Activated naive CD8-positive, alpha-beta T cell treated with anti-CD3 and anti-CD28 coated beads, Interleukin-2, amount 10 ng/mL, durations not matched to agents 7 days and 5 days (primary cell): ENCODE measurements at regions not wholly inside any gene's neighbourhood (a gene's known extent, or its start where the extent isn't known, plus 50 kb on each side); places are given as distances from the start of the nearest gene placed in this dataset.

Source experiments
- ATAC-seq: fragments of 150-1000 bp; cut with Tn5 transposase; one replicate; pipeline ENCODE4 v1.10.0; 2021; ENCODE audit warnings: low read depth, moderate library complexity
- POLR2A ChIA-PET: fragments of 350-600 bp; sonication (Branson Sonifier 250); formaldehyde crosslinking; loops from one replicate; lab custom pipeline; 2021; ENCODE audit warnings: antibody characterized with exemption; lab: Charles Lee
- DNase-seq: peaks from one replicate; pipeline ENCODE4 v3.0.0; 2021
- H3K27ac Mint-ChIP-seq: one replicate; pipeline ENCODE4 v1.8.0; 2022; ENCODE audit warnings: mild to moderate bottlenecking, mixed read lengths
- H3K27me3 Mint-ChIP-seq: one replicate; pipeline ENCODE4 v1.8.0; 2022; ENCODE audit warnings: mild to moderate bottlenecking, moderate library complexity, mixed read lengths
- H3K36me3 Mint-ChIP-seq: one replicate; pipeline ENCODE4 v1.8.0; 2021; ENCODE audit warnings: mild to moderate bottlenecking, mixed read lengths
- H3K4me1 Mint-ChIP-seq: one replicate; pipeline ENCODE4 v1.8.0; 2021; ENCODE audit warnings: mixed read lengths
- H3K4me3 Mint-ChIP-seq: one replicate; pipeline ENCODE4 v1.8.0; 2022; ENCODE audit warnings: mild to moderate bottlenecking, moderate library complexity, mixed read lengths
- H3K9me3 Mint-ChIP-seq: one replicate; pipeline ENCODE4 v1.8.0; 2021; ENCODE audit warnings: mixed read lengths

- no peak for DNase-seq
- no peak overlapping the region for H3K27ac Mint-ChIP-seq
- H3K27me3 Mint-ChIP-seq: peaks cover 7% of the 10 kb centered on the region
- no peak for ATAC-seq
- peaks cover 2% of the 10 kb centered on the region for H3K9me3 Mint-ChIP-seq
- POLR2A ChIA-PET: no interaction called here
- no peaks in the 10 kb centered on the region for H3K36me3 Mint-ChIP-seq
- no peaks in the 10 kb centered on the region for H3K4me1 Mint-ChIP-seq
- no peak overlapping the region for H3K4me3 Mint-ChIP-seq
Measured at GRCh38 chr2:238598802-238599530, 172.2 kb downstream of the ASB1 start.

- ATAC-seq: no peak
Measured at GRCh38 chr2:238599549-238600505, 173.1 kb downstream of the ASB1 start.

GRCh38 chr2:238600506-238601432, 174.0 kb downstream of the ASB1 start:
- ATAC-seq (no peak), DNase-seq (no peak)
- Mint-ChIP-seq H3K27me3 (peaks cover 12% of the 10 kb centered on the region), H3K27ac (no peak overlapping the region), H3K36me3 (no peaks in the 10 kb centered on the region), H3K4me1 (no peaks in the 10 kb centered on the region), H3K9me3 (peaks cover 2% of the 10 kb centered on the region), H3K4me3 (no peak overlapping the region)
- POLR2A ChIA-PET: no interaction called here

More at GRCh38 chr2:238599549-238600505, 173.1 kb downstream of the ASB1 start:
- H3K4me3 Mint-ChIP-seq: no peak overlapping the region
- peaks cover 12% of the 10 kb centered on the region for H3K27me3 Mint-ChIP-seq
- no peak for DNase-seq
- no peaks in the 10 kb centered on the region for H3K36me3 Mint-ChIP-seq
- H3K9me3 Mint-ChIP-seq: peaks cover 2% of the 10 kb centered on the region
- no peaks in the 10 kb centered on the region for H3K4me1 Mint-ChIP-seq
- H3K27ac Mint-ChIP-seq: no peak overlapping the region
- POLR2A ChIA-PET: no interaction called here

DNA sequence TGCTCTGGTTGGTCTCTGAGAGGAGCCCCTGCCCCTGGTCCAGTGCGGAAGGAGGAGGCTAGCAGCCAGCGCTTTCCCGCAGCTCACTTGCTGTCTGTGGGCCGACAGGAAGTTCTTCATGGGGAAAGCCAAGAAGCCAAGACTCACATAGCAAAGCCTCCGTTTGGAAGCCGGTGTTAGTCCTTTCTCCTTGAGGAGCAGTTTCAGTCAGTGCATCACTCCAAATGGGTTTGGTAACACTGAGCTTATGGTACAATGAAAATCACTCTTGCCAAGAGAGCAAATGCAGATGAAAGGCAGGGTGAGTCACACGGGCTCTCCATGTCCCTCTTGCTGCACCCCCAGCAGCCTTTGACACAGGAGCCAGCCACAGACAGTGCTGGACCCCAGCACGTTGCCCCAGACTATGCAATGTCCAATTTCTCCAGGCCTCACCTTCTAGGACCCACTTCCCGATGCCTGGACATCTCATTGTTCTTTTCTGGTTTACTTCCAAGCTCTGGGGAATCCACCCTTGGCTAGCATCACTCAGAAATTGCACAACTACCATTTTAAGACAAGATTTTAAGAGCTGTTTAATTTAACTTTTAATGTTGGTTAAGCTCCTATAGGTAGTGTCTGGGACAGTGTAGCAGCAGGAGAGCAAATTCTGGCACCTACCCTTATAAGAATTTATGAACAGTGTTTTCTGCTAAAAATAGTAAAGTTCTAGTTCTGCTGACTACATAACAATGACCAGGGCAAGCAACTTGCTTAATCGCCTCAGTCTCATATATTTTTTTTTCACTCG, 174.9 kb downstream of the ASB1 start:
- Mint-ChIP-seq H3K9me3 (peaks cover 2% of the 10 kb centered on the region), H3K27ac (no peak overlapping the region), H3K27me3 (peaks cover 12% of the 10 kb centered on the region), H3K4me3 (no peak overlapping the region), H3K36me3 (no peaks in the 10 kb centered on the region), H3K4me1 (no peaks in the 10 kb centered on the region)
- POLR2A ChIA-PET: no interaction called here
- DNase-seq: no peak
- ATAC-seq: no peak

- POLR2A ChIA-PET: no interaction called here
- ATAC-seq (no peak), DNase-seq (no peak)
- Mint-ChIP-seq H3K27ac (no peak overlapping the region), H3K27me3 (peaks cover 12% of the 10 kb centered on the region), H3K36me3 (no peaks in the 10 kb centered on the region), H3K9me3 (peaks cover 2% of the 10 kb centered on the region), H3K4me3 (no peak overlapping the region), H3K4me1 (no peaks in the 10 kb centered on the region)
Measured at GRCh38 chr2:238602223-238602960, 175.7 kb downstream of the ASB1 start.

DNA sequence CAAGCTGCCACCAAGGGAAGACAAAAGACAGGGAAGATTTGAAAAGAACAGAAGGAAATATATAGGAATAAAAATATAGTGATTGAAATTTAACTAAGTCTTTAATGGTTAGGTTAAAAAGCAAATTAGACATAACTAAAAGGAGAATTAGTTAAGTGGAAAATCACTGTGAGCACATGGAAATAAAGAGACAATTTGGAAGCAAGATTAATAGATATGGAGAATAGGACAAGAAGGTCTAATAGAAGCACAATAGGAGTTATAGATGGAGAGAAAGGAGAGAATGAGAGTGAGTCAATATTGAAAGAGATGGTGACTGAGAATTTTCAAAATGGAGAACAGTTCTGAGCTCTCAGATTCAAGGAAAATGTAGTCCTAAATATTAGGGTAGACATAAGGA, 176.9 kb downstream of the ASB1 start:
- Mint-ChIP-seq H3K9me3 (peaks cover 5% of the 10 kb centered on the region), H3K27ac (no peak overlapping the region), H3K4me3 (no peak overlapping the region), H3K36me3 (no peaks in the 10 kb centered on the region), H3K4me1 (no peaks in the 10 kb centered on the region), H3K27me3 (peaks cover 16% of the 10 kb centered on the region)
- DNase-seq (no peak), ATAC-seq (no peak)
- POLR2A ChIA-PET: no interaction called here

DNA sequence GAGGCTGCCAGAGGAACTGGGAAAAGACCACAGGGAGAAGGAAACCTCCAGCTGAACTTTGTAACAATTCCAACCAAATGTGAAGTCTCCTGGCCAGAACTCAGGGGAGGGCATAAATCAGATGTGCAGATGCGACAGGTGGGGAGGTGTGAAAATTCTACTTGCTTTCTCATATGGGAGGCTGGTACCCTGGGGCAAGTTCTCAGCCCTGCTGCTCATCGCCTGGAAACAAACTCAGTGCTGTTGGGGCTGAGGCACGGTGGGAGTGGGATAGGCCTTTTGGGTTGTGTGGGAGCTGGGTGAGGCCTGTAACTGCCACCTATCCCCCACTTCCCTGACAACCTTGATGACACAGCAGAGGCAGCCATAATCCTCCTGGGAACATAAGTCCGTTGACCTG, 179.6 kb downstream of the ASB1 start:
- ATAC-seq (no peak), DNase-seq (no peak)
- no peaks in the 10 kb centered on the region for H3K36me3 Mint-ChIP-seq
- H3K4me3 Mint-ChIP-seq: no peak overlapping the region
- POLR2A ChIA-PET: no interaction called here
- no peak overlapping the region for H3K27ac Mint-ChIP-seq
- peaks cover 20% of the 10 kb centered on the region for H3K27me3 Mint-ChIP-seq
- H3K4me1 Mint-ChIP-seq: no peaks in the 10 kb centered on the region
- peaks cover 5% of the 10 kb centered on the region for H3K9me3 Mint-ChIP-seq

DNA sequence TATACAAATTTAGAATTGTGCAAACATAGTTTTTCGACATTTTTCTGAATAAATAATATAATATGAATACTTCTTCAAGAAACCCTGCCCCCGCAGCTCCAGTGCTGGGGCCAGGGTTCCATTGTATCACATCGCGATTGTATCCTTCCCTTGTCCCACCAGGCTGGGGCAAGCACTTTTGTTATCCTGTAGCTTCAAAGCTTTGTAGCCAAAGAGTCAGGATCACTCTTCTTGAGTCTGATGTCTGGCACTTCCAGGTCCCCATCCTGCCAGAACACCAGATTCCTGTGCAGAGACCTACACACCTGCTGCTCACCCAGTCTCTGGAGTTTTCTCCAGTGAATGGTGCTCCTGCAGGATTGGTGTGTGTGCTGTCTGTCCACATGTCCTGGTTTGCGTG, 186.9 kb downstream of the ASB1 start:
- POLR2A ChIA-PET: no interaction called here
- ATAC-seq: no peak
- no peak for DNase-seq
- Mint-ChIP-seq H3K9me3 (no peaks in the 10 kb centered on the region), H3K36me3 (no peaks in the 10 kb centered on the region), H3K4me1 (no peaks in the 10 kb centered on the region), H3K27ac (no peak overlapping the region), H3K4me3 (no peak overlapping the region), H3K27me3 (peaks cover 16% of the 10 kb centered on the region)

GRCh38 chr2:238614376-238614775, 187.6 kb downstream of the ASB1 start:
- H3K27me3 Mint-ChIP-seq: peaks cover 14% of the 10 kb centered on the region
- POLR2A ChIA-PET: no interaction called here
- H3K4me3 Mint-ChIP-seq: no peak overlapping the region
- H3K4me1 Mint-ChIP-seq: no peaks in the 10 kb centered on the region
- no peak overlapping the region for H3K27ac Mint-ChIP-seq
- DNase-seq (no peak), ATAC-seq (no peak)
- H3K36me3 Mint-ChIP-seq: no peaks in the 10 kb centered on the region
- no peaks in the 10 kb centered on the region for H3K9me3 Mint-ChIP-seq

GRCh38 chr2:238615187-238615586, 188.5 kb downstream of the ASB1 start:
- Mint-ChIP-seq H3K27me3 (peaks cover 17% of the 10 kb centered on the region), H3K36me3 (no peaks in the 10 kb centered on the region), H3K9me3 (no peaks in the 10 kb centered on the region), H3K27ac (no peak overlapping the region), H3K4me1 (no peaks in the 10 kb centered on the region), H3K4me3 (no peak overlapping the region)
- DNase-seq: no peak
- POLR2A ChIA-PET: no interaction called here
- no peak for ATAC-seq

DNA sequence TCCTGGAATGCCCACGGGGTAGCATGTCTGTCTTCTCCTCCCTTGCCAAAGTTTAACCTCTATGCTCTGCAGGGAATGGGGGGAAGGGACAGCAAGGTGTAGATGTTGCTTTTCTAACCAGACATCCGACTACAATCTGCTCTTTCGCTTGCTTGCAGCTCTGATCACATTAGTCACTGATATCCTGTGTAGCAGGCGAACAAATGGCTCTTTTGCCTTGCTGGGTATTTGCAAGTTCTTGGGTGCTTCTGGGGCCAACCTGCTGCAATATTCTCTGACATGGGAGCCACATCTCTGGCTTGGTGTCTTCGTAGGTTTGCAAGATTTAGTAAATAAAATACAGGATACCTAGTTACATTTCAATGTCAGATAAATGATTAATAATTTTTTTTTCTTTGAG, 190.0 kb downstream of the ASB1 start:
- Mint-ChIP-seq H3K36me3 (no peaks in the 10 kb centered on the region), H3K27ac (no peak overlapping the region), H3K4me3 (no peak overlapping the region), H3K27me3 (peaks cover 25% of the 10 kb centered on the region), H3K9me3 (no peaks in the 10 kb centered on the region), H3K4me1 (no peaks in the 10 kb centered on the region)
- DNase-seq: no peak
- ATAC-seq: no peak
- POLR2A ChIA-PET: no interaction called here
